PC-9 (cell line): ENCODE measurements at regions not wholly inside any gene's neighbourhood (a gene's known extent, or its start where the extent isn't known, plus 50 kb on each side); places are given as distances from the start of the nearest gene placed in this dataset.

Experiments
- CTCF ChIP-seq: fragments of 200-600 bp; sonication (generic); conservative IDR thresholded peaks from 2 replicates; pipeline ENCODE4 v1.6.1; 2017; ENCODE audit warnings: mixed run types, antibody characterized with exemption, mild to moderate bottlenecking, moderate library complexity
- EZH2 ChIP-seq: fragments of 200-600 bp; sonication (generic); IDR thresholded peaks from 2 replicates; pipeline ENCODE4 v1.8.0; 2017; ENCODE audit warnings: antibody characterized with exemption, low read depth

DNA sequence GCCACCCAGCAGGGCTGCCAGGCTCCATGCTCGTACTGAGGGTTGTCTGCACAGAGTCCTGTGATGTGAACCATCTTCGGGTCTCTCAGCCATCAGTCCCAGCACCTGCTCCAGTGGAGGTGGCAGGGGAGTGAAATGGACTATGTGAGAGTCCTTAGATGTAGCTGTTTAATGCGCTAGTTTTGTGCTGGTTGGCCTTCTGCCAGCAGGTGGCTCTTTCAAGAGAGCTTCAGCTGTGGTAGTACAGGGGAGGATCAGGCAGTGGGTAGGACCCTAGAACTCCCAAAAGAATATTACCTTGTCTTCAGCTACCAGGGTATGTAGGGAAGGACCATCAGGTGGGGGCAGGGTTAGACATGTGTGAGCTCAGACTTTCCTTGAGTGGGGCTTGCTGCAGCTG lies 1066.0 kb downstream of the GLUD2 start:
- TF ChIP-seq CTCF (no peak), EZH2 (no peak)
